GM12892 (cell line): ENCODE measurements at regions not wholly inside any gene's neighbourhood (a gene's known extent, or its start where the extent isn't known, plus 50 kb on each side); places are given as distances from the start of the nearest gene placed in this dataset.

Experiments used
- DNase-seq: peaks from one replicate; pipeline ENCODE4 v3.0.0; 2011; ENCODE audit not compliant: insufficient read length
- FAIRE-seq: peaks from 2 replicates; lab custom pipeline; 2011; peaks lifted over from hg19 to GRCh38; lab: Jason Lieb, UNC
- POLR2A ChIP-seq: IDR thresholded peaks from 2 replicates; pipeline ENCODE4 v1.6.1; 2011; ENCODE audit warnings: low read depth, low read length, control low read depth
- POLR2AphosphoS5 ChIP-seq: IDR thresholded peaks from 2 replicates; pipeline ENCODE4 v1.6.1; 2011; ENCODE audit warnings: low read depth, low read length, control low read depth
- TAF1 ChIP-seq: IDR thresholded peaks from 2 replicates; pipeline ENCODE4 v1.6.1; 2011; ENCODE audit warnings: low read depth, mild to moderate bottlenecking, control low read depth, low read length, borderline replicate concordance

GRCh38 chr15:58258501-58259292, 120.5 kb downstream of the AQP9 start:
- FAIRE-seq (no peak), DNase-seq (no peak)
- TF ChIP-seq POLR2AphosphoS5: no peak
- TF ChIP-seq POLR2A: no peak
- TF ChIP-seq TAF1: no peak

DNA sequence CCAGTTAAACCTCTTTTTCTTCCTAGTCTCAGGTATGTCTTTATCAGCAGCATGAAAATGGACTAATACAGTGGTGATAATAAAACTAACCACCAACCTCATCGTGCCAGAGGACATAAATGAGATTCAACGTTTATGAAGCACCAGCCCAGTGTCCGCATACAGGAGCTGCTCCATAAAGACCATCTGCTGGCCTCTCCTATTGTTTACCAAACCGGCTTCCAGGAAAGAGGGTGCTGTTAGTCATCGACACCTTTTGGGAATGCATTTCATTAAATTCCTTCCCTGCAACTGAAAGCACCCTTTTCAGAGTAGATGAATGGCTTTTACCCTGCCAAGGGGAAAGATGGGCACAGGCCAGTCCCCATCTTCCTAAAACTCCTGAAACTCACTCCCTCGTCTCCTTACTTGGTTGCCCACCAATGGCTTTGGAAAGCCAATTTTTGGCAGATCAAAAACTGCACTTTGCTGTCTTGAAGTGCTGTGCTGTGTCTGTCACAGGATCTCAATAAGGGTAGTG, 122.1 kb downstream of the AQP9 start:
- DNase-seq (no peak), FAIRE-seq (no peak)
- no peak for TF ChIP-seq POLR2A
- TF ChIP-seq TAF1: no peak
- TF ChIP-seq POLR2AphosphoS5: no peak

GRCh38 chr15:58260725-58261267, 122.6 kb downstream of the AQP9 start:
- TF ChIP-seq POLR2A (no peak), POLR2AphosphoS5 (no peak), TAF1 (no peak)
- no peak for DNase-seq
- no peak for FAIRE-seq

- no peak for DNase-seq
- FAIRE-seq: no peak
- TF ChIP-seq TAF1 (no peak), POLR2AphosphoS5 (no peak), POLR2A (no peak)
Observed at GRCh38 chr15:58261368-58261767, 123.2 kb downstream of the AQP9 start.

GRCh38 chr15:58264053-58264971, 126.1 kb downstream of the AQP9 start:
- TF ChIP-seq TAF1 (no peak), POLR2A (no peak), POLR2AphosphoS5 (no peak)
- no peak for DNase-seq
- no peak for FAIRE-seq

DNA sequence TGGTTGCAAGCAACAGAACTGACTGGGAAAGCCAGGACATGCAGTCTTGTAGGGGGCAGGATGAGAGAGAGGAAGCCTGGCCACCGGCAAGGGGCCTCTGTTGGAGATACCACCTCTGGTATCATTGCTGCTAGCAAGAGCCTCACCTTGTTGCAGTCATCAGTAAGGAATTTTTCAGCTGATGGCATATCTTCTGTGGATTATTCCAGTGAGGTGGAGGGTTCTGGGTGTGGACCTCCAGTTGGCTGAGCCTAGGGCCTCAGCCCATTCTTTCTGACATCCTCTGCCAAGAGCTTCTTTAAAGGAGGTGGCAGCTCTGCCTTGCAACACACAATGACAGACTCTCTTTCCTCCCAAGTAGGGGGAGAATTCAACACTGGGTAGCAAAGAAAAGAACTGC, 128.9 kb downstream of the AQP9 start:
- FAIRE-seq (no peak), DNase-seq (no peak)
- TF ChIP-seq POLR2AphosphoS5 (no peak), TAF1 (no peak), POLR2A (no peak)

DNA sequence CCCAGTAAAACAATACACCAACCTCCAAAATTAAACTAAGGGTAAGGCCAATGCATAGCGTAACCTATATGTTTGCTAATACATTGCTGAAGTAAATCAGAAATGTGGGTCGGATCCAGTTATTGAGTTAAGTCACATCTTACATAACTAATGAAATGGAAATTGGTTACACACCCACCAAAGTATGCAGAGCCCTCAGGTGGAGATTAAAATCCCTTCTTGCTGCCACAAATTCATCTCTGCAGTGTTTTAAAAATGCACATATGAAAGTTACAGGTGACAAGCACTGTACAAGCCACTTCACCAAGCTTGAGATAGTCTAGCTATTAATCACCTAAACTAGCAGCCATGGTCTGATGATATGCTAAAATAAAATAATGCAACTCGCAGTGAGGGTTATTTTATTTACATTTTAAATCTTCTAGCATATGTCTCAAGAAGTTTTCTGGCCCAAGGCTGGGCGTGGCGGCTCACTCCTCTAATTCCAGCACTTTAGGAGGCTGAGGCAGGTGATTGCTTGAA, 130.6 kb downstream of the AQP9 start:
- no peak for FAIRE-seq
- no peak for DNase-seq
- no peak for TF ChIP-seq TAF1
- no peak for TF ChIP-seq POLR2A
- no peak for TF ChIP-seq POLR2AphosphoS5

DNA sequence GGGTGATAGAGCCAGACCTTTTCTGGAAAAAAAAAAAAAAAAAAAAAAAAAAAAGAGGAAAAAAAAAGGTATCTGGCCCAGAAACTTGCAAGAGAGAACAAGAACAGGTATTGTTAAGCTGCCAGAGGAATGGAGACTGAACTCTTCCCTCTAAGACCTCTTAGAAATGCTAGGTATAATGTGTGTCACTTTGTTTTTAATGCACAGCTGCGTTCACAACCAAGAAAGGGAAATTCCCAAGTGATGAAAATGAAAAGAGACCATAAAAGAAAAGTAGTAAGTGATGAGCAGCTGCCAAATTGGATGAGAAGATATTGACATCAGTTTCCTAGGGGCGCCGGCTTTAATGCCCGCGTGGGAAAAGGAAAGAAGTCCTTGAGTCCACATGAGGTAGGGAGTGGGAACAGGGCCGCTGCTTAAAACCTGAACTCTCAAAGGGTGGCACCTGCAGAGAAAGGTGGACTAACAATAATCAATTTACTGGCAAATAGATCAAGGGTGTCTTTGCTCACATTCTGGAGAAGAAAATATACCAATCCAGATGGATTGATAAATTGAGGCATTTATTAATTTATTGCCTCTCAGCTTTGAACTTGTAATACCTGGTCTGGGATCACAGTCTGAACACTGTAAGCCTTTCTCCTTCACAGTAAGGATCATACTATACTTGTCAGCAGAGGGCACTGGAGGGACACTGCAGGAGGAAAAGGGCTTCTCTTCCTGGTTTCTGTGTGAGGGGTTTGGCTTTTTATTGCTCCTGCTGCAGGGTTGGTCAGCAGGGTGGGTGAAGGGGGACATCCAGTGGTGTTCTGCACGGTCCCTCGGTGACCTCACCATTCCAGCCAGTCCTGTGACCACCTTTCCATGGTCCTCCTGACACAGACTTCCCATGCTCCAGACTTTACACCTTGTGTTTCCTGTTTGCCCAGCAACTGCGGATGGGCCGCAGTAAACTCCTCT, 131.6 kb downstream of the AQP9 start:
- TF ChIP-seq POLR2A: no peak
- TF ChIP-seq POLR2AphosphoS5: no peak
- TF ChIP-seq TAF1: no peak
- FAIRE-seq (no peak), DNase-seq (no peak)

GRCh38 chr15:58271410-58271809, 133.2 kb downstream of the AQP9 start:
- FAIRE-seq (no peak), DNase-seq (no peak)
- TF ChIP-seq POLR2AphosphoS5 (no peak), POLR2A (no peak), TAF1 (no peak)

GRCh38 chr15:58273104-58273503, 134.9 kb downstream of the AQP9 start:
- TF ChIP-seq POLR2A: no peak
- TF ChIP-seq TAF1: no peak
- TF ChIP-seq POLR2AphosphoS5: no peak
- FAIRE-seq (no peak), DNase-seq (no peak)
